ENCODE measurements at regions not wholly inside any gene's neighbourhood (a gene's known extent, or its start where the extent isn't known, plus 50 kb on each side); places are given as distances from the start of the nearest gene placed in this dataset.

DNA sequence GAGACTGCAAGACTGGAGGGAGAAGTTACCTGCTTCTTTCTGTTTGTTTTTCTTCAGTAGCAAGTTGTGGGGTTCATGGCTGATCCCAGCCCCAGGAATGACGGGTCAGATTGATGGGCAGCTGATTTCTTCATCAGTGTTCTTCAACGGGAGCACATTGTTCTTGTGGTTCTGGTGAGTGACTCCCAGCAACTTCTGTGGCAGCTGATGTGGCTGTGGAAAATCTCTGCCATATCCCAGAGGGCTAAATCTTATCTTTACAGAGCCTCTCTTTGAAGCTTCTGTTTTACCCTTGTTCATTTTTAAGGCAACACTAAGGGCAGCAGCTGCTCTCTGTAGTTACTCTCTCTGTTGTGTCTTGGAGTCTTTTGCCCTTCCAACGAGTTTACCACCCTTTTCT, 710.3 kb downstream of the PRELID2 start:
- TF ChIP-seq SIN3A (IDR thresholded peaks at IDR 0.05; ENCODE audit: borderline replicate concordance, insufficient read depth, low read length) (no peak), TAF1 (IDR thresholded peaks at IDR 0.05; ENCODE audit: borderline replicate concordance, insufficient read depth, low read length) (no peak), FOXP2 (optimal IDR thresholded peaks at IDR 0.05; ENCODE audit: borderline replicate concordance, extremely low read depth, extremely low read length, insufficient read depth) (no peak), POLR2AphosphoS5 (IDR thresholded peaks at IDR 0.05; ENCODE audit: low read depth, low read length) (no peak)
- TF ChIP-seq, protein P1, sequence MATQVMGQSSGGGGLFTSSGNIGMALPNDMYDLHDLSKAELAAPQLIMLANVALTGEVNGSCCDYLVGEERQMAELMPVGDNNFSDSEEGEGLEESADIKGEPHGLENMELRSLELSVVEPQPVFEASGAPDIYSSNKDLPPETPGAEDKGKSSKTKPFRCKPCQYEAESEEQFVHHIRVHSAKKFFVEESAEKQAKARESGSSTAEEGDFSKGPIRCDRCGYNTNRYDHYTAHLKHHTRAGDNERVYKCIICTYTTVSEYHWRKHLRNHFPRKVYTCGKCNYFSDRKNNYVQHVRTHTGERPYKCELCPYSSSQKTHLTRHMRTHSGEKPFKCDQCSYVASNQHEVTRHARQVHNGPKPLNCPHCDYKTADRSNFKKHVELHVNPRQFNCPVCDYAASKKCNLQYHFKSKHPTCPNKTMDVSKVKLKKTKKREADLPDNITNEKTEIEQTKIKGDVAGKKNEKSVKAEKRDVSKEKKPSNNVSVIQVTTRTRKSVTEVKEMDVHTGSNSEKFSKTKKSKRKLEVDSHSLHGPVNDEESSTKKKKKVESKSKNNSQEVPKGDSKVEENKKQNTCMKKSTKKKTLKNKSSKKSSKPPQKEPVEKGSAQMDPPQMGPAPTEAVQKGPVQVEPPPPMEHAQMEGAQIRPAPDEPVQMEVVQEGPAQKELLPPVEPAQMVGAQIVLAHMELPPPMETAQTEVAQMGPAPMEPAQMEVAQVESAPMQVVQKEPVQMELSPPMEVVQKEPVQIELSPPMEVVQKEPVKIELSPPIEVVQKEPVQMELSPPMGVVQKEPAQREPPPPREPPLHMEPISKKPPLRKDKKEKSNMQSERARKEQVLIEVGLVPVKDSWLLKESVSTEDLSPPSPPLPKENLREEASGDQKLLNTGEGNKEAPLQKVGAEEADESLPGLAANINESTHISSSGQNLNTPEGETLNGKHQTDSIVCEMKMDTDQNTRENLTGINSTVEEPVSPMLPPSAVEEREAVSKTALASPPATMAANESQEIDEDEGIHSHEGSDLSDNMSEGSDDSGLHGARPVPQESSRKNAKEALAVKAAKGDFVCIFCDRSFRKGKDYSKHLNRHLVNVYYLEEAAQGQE (IDR thresholded peaks at IDR 0.05; ENCODE audit: insufficient read depth in 1 of 2, low read depth in 2 of 2, low read length in 2 of 2): no peak

DNA sequence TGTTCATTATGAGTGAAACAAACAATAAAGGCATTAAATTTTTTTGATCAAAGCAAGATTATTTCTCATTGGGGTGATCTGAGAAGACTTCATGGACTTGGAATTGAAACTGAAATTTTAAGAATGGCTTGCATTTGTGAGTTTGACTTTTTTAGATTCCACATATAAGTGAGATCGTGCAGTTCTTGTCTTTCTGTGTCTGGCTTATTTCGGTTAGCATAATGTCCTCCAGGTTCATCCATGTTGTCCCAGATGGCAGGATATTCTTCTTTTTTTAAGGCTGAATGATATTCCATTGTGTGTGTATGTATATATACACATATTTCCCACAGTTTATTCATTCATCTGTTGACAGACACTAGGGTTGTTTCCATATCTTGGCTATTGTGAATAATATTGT, 716.5 kb downstream of the PRELID2 start:
- TF ChIP-seq FOXP2 (optimal IDR thresholded peaks at IDR 0.05; ENCODE audit: borderline replicate concordance, extremely low read depth, extremely low read length, insufficient read depth): no peak
- TF ChIP-seq, protein P1 (IDR thresholded peaks at IDR 0.05; ENCODE audit: insufficient read depth in 1 of 2, low read depth in 2 of 2, low read length in 2 of 2): no peak
- TF ChIP-seq POLR2AphosphoS5 (IDR thresholded peaks at IDR 0.05; ENCODE audit: low read depth, low read length): no peak
- TF ChIP-seq TAF1 (IDR thresholded peaks at IDR 0.05; ENCODE audit: borderline replicate concordance, insufficient read depth, low read length): no peak
- no peak for TF ChIP-seq SIN3A (IDR thresholded peaks at IDR 0.05; ENCODE audit: borderline replicate concordance, insufficient read depth, low read length)

DNA sequence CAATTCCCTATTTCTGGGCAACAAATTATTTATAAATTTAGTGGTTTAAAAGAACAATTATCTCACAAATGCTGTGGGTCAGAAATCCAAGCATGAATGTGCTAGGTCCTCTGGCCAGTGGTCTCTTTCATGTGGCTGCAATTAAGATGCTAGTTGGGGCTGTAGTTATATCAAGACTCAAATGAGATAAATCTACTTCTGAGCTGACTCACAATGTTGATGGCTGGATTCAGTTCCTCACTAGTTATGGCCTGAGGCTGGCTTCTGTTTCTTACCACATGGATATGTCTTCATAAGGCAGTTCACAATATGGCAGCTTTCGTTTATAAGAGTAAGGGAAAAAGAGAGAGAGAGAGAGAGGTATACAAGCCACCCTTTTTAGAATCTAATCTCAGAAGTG, 717.0 kb downstream of the PRELID2 start:
- TF ChIP-seq POLR2AphosphoS5 (IDR thresholded peaks at IDR 0.05; ENCODE audit: low read depth, low read length) (no peak), FOXP2 (optimal IDR thresholded peaks at IDR 0.05; ENCODE audit: borderline replicate concordance, extremely low read depth, extremely low read length, insufficient read depth) (no peak), SIN3A (IDR thresholded peaks at IDR 0.05; ENCODE audit: borderline replicate concordance, insufficient read depth, low read length) (no peak), TAF1 (IDR thresholded peaks at IDR 0.05; ENCODE audit: borderline replicate concordance, insufficient read depth, low read length) (no peak)
- TF ChIP-seq, protein P1 (IDR thresholded peaks at IDR 0.05; ENCODE audit: insufficient read depth in 1 of 2, low read depth in 2 of 2, low read length in 2 of 2): no peak

DNA sequence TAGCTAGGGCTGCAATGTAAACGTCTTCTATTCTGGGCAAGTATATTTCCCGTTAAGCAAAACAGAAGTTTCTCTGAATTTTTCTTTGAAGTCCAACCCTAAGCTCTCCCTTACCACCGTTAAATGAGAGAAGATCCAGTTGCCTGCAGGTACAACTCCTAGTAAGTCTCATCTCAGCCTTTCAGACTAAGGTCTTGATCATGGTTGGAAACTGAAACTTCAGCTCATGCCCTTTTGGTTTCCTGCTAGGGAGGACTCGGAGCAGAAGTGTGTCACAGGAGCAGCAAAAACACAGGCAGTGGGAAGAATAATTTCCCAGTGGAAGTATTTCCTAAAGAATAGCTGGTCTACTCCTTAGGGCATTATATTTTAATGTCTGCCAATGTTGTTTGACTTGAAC, 717.9 kb downstream of the PRELID2 start:
- TF ChIP-seq, protein P1 (IDR thresholded peaks at IDR 0.05; ENCODE audit: insufficient read depth in 1 of 2, low read depth in 2 of 2, low read length in 2 of 2): no peak
- TF ChIP-seq TAF1 (IDR thresholded peaks at IDR 0.05; ENCODE audit: borderline replicate concordance, insufficient read depth, low read length): no peak
- TF ChIP-seq POLR2AphosphoS5 (IDR thresholded peaks at IDR 0.05; ENCODE audit: low read depth, low read length): no peak
- TF ChIP-seq FOXP2 (optimal IDR thresholded peaks at IDR 0.05; ENCODE audit: borderline replicate concordance, extremely low read depth, extremely low read length, insufficient read depth): no peak
- TF ChIP-seq SIN3A (IDR thresholded peaks at IDR 0.05; ENCODE audit: borderline replicate concordance, insufficient read depth, low read length): no peak

DNA sequence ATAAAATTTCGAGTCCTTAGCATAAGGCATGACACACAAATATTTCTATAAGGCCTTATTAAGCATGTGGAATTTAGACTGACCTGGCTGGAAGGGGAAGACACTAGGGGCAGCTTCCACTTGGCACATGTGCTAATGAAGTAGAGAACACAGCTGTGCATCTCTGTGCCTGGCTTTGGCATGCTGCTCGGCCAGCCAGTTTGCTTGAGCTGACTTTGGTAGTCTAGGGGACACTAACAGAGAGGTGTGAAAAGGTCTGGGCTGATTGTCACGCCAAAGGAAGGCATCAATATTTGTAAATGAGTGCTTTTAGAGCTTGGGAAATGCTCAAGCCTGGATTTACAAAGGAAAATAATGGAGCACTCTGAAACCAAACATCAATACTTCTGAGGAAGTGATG, 723.7 kb downstream of the PRELID2 start:
- TF ChIP-seq FOXP2 (optimal IDR thresholded peaks at IDR 0.05; ENCODE audit: borderline replicate concordance, extremely low read depth, extremely low read length, insufficient read depth): no peak
- no peak for TF ChIP-seq SIN3A (IDR thresholded peaks at IDR 0.05; ENCODE audit: borderline replicate concordance, insufficient read depth, low read length)
- no peak for TF ChIP-seq POLR2AphosphoS5 (IDR thresholded peaks at IDR 0.05; ENCODE audit: low read depth, low read length)
- TF ChIP-seq TAF1 (IDR thresholded peaks at IDR 0.05; ENCODE audit: borderline replicate concordance, insufficient read depth, low read length): no peak
- TF ChIP-seq, protein P1 (IDR thresholded peaks at IDR 0.05; ENCODE audit: insufficient read depth in 1 of 2, low read depth in 2 of 2, low read length in 2 of 2): no peak
